ENCODE measurements at regions not wholly inside any gene's neighbourhood (a gene's known extent, or its start where the extent isn't known, plus 50 kb on each side); places are given as distances from the start of the nearest gene placed in this dataset.

GRCh38 chr12:93154753-93155480, 222.8 kb upstream of the NUDT4 start:
- no peak for DNase-seq (ENCODE audit: low read depth, low spot score)

- DNase-seq (ENCODE audit: low read depth, low spot score): no peak
These were observed 221.5 kb upstream of the NUDT4 start for GRCh38 chr12:93156086-93156716.

DNA sequence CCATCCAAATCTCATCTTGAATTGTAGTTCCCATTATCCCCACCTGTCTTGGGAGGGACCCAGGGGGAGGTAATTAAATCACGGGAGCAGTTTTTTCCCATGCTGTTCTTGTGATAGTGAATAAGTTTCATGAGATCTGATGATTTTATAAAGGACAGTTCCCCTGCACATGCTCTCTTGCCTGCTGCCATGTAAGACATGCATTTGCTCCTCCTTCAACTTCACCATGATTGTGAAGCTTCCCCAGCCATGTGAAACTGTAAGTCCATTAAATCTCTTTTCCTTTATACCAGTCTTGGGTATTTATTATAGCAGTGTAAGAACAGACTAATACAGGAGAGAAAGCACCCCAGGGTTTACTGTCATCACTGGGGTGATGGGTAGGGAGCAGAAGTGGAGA, 220.4 kb upstream of the NUDT4 start:
- no peak for DNase-seq (ENCODE audit: low read depth, low spot score)

- DNase-seq (ENCODE audit: low read depth, low spot score): no peak
These were observed 219.5 kb upstream of the NUDT4 start for GRCh38 chr12:93158065-93158843.

GRCh38 chr12:93163260-93164036, 214.3 kb upstream of the NUDT4 start:
- no peak for DNase-seq (ENCODE audit: low read depth, low spot score)

GRCh38 chr12:93164103-93164880, 213.4 kb upstream of the NUDT4 start:
- no peak for DNase-seq (ENCODE audit: low read depth, low spot score)

- DNase-seq (ENCODE audit: low read depth, low spot score): no peak
These were observed 212.3 kb upstream of the NUDT4 start for GRCh38 chr12:93165384-93165932.

GRCh38 chr12:93166541-93167307, 211.0 kb upstream of the NUDT4 start:
- DNase-seq (ENCODE audit: low read depth, low spot score): no peak

DNA sequence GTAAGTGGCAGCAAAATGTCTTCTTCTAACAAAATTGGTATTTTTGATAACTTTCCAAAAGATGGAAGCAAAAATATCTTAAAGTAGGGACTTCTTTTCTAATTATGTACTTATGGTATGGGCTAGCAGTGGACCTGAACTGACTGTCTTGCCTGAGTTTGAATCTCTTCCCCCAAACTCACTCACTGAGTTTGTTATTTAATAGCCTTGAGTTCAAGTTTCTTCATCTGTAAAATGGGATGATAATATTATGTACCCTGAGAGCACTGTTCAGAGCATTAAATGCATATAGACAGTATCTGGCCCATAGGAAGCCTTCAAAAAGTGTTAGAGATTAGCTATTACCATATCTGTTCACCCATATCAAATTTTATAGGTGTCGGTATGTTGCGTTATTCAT, 210.4 kb upstream of the NUDT4 start:
- DNase-seq (ENCODE audit: low read depth, low spot score): no peak

- DNase-seq (ENCODE audit: low read depth, low spot score): no peak
These were observed 209.8 kb upstream of the NUDT4 start for GRCh38 chr12:93167841-93168492.

GRCh38 chr12:93168751-93169150, 209.0 kb upstream of the NUDT4 start:
- DNase-seq (ENCODE audit: low read depth, low spot score): no peak

DNA sequence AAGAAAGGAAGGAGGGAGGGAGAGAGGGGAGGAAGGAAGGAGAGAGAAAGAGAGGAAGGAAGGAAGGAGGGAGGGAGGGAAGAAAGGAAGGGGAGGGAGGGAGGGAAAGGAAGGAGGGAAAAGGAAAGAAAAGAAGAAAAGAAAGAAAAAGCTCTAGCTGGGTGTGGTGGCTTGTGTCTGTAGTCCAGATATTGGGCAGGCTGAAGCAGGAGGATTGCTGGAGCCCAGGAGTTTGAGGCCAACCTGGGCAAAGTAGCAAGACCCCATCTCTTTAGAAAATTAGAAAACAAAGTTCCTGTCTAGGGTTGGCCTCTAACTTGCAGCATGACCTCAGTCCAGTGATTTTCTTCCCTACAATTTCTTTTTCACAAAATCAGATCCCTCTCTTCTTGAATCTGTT, 208.2 kb upstream of the NUDT4 start:
- DNase-seq (ENCODE audit: low read depth, low spot score): no peak

GRCh38 chr12:93170928-93171327, 206.8 kb upstream of the NUDT4 start:
- no peak for DNase-seq (ENCODE audit: low read depth, low spot score)

GRCh38 chr12:93173178-93173957, 204.4 kb upstream of the NUDT4 start:
- no peak for DNase-seq (ENCODE audit: low read depth, low spot score)

GRCh38 chr12:93174048-93174447, 203.7 kb upstream of the NUDT4 start:
- peak; percentile 34 for DNase-seq (ENCODE audit: low read depth, low spot score)

DNA sequence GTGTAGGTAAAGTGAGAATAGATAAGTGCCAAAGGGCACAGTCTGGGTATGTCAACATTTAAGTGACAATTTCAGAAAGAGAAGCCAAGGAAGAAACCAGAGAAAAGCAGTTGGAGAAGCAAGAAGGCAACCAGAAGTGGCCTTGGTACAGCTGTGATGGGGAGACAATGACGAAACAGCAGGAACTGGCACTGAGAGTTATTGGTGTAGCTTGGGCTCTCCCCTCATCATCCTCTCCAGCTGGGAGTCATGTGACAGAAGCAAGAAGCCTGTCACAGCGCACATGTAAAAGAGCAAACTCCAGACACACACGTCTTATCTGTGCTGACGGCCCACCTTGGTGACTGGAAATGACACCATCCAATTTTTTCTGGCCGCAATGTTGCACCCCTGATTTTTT, 203.3 kb upstream of the NUDT4 start:
- DNase-seq (ENCODE audit: low read depth, low spot score): no peak

GRCh38 chr12:93176165-93176564, 201.6 kb upstream of the NUDT4 start:
- DNase-seq (ENCODE audit: low read depth, low spot score): no peak

DNA sequence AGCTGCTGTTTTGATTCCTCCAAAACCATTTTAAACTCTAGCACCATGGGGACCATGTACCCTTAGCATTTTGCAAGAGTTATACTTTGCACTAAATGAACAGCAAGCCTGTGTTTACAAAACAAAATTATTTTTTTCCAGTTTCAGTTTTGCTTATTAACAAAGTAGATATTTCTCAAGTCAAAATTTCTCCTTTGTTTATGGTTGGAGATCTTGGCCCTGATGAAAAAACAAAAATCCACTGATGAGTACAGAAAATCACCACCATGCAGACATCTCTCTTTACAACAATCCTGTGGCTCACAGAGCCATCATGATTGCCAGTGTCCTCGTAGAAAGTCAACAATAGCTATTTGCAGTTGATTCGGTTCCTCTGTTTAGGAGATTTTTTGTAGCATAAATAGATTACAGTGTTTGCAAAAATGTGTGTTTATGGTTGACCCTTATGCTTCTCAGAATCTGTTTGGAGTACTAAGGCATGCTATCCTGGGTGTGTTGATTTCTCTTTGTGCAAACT, 201.1 kb upstream of the NUDT4 start:
- no peak for DNase-seq (ENCODE audit: low read depth, low spot score)
